Immature natural killer cell (primary cell): ENCODE measurements at regions not wholly inside any gene's neighbourhood (a gene's known extent, or its start where the extent isn't known, plus 50 kb on each side); places are given as distances from the start of the nearest gene placed in this dataset.

Experiments
- DNase-seq, 3 donors: peaks; one replicate each; pipeline ENCODE4 v3.0.0; 2022; ENCODE audit warnings: mixed read lengths in 1 of 3
- H3K27ac Mint-ChIP-seq, 6 donors: one replicate each; pipeline ENCODE4 v1.8.0; 2020; ENCODE audit warnings: mixed read lengths in 6 of 6, mild to moderate bottlenecking in 5 of 6, inconsistent platforms in 4 of 6, moderate library complexity in 3 of 6
- H3K27me3 Mint-ChIP-seq, 3 donors: one replicate each; pipeline ENCODE4 v1.8.0; 2020 to 2021; ENCODE audit warnings: low read depth in 3 of 3, mild to moderate bottlenecking in 3 of 3, mixed read lengths in 3 of 3, moderate library complexity in 3 of 3, inconsistent platforms in 1 of 3
- H3K36me3 Mint-ChIP-seq, 3 donors: one replicate each; pipeline ENCODE4 v1.8.0; 2020; ENCODE audit warnings: mixed read lengths in 3 of 3, inconsistent platforms in 2 of 3, mild to moderate bottlenecking in 2 of 3
- H3K4me1 Mint-ChIP-seq, 2 donors: one replicate each; pipeline ENCODE4 v1.8.0; 2020; ENCODE audit warnings: inconsistent platforms in 2 of 2, mild to moderate bottlenecking in 2 of 2, mixed read lengths in 2 of 2, moderate library complexity in 1 of 2
- H3K4me3 Mint-ChIP-seq, 5 donors: one replicate each; pipeline ENCODE4 v1.8.0; 2020; ENCODE audit warnings: mild to moderate bottlenecking in 5 of 5, mixed read lengths in 5 of 5, inconsistent platforms in 3 of 5, moderate library complexity in 3 of 5
- H3K9me3 Mint-ChIP-seq, 6 donors: one replicate each; pipeline ENCODE4 v1.8.0; 2020; ENCODE audit warnings: mild to moderate bottlenecking in 6 of 6, mixed read lengths in 6 of 6, inconsistent platforms in 4 of 6, moderate library complexity in 3 of 6

DNA sequence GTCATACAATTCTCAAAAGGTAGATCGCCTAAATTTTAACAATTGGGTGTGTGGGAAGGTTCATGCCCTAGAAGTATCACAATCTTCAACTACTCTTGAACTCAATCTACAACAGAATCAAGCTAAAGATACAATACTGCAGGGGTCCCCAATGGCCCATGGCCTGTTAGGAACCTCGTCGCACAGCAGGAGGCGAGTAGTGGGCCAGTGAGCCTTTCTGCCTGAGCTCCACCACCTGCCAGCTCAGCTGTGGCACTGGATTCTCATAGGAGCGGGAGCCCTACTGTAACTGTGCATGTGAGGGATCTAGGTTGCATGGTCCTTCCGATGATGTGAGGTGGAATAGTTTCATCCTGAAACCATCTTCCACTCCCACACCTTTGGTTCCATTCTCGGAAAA is 230.6 kb downstream of the KLF12 start:
- no peaks in the 10 kb centered on the region for H3K27me3 Mint-ChIP-seq
- peaks cover 26 to 53% of the 10 kb centered on the region in 2 donors for H3K4me1 Mint-ChIP-seq
- H3K9me3 Mint-ChIP-seq = no peaks in the 10 kb centered on the region
- no peaks in the 10 kb centered on the region for H3K36me3 Mint-ChIP-seq
- H3K27ac Mint-ChIP-seq = no peak overlapping the region
- no peak overlapping the region for H3K4me3 Mint-ChIP-seq
- no peak for DNase-seq

DNA sequence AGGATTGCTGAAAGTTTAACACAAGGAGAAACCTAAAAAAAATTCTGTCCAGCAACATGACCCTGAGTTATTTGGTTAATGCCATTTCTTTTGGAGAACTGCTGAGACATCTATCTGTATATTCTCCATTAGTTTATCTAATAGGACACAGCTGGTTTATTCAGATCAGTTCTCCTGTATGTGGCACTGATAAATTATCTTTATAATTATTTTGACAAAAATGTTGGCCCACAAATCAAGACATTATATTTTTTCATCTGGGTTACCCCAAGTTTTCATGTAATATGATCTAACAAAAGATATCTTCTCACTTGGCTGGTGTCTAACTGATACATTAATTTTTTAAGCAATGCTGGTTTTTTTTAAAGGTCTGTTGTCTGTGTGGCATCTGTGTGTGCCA is 231.4 kb downstream of the KLF12 start:
- Mint-ChIP-seq H3K27ac (peak overlapping the region in 2 of 6 donors; percentile 28 to 46), H3K4me3 (no peak overlapping the region), H3K4me1 (peaks cover 30 to 60% of the 10 kb centered on the region in 2 donors), H3K27me3 (no peaks in the 10 kb centered on the region), H3K36me3 (no peaks in the 10 kb centered on the region), H3K9me3 (no peaks in the 10 kb centered on the region)
- no peak for DNase-seq

DNA sequence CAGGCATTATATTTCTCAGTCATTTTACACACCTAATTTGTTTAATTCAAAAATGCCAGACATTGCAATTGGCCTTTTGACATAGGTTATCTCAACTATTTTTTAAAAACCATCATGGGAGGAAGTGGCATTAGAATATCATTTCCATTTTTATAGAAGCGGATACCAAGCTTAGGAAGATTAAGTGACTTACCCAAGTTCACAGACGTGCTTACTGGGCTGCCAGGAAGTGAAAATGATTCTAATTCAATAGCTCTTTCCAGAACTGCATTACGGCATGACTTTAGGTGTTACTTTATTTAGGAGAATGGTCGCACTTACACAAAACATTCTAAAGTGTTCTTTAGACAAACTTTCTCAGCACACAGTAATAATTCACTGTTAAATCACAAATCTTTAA is 231.9 kb downstream of the KLF12 start:
- Mint-ChIP-seq H3K27ac (peak overlapping the region in 2 of 6 donors; percentile 28 to 46), H3K27me3 (no peaks in the 10 kb centered on the region), H3K4me1 (peaks cover 33 to 65% of the 10 kb centered on the region in 2 donors), H3K36me3 (no peaks in the 10 kb centered on the region), H3K4me3 (no peak overlapping the region), H3K9me3 (no peaks in the 10 kb centered on the region)
- no peak for DNase-seq

DNA sequence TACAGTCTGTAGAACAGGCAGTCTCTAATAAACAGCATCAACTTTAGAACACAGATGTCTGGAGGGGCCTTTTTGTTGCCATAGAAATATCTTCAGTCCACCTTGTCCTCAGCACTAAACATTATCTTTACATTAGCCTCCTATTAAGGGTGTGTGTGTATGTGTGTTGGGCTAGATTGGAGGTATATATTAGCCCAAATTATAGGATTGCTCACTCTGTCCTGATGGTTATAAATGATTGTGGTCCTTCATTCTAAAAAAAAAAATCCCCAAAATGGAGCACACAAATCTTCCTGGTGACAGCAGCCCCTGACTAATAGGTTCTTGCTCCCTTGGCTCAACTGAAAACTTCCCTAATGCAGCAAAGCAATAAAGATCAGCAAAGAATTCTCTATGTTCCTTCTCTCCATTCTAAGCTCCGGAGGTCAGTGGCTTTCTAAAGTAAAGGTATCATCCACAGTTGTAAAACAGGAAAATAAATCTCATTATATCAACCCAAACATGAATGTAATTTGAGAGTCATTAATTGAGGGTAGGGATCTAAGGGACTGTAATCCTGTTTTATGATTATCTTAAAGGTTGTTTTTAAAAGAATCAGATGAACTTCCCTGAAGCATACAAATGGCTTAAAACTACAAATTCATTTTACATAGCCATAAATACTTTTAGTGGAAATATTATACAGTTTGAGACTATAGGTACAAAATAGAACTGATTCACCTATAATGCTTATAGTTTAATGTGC is 232.7 kb downstream of the KLF12 start:
- H3K4me3 Mint-ChIP-seq = no peak overlapping the region
- no peaks in the 10 kb centered on the region for H3K27me3 Mint-ChIP-seq
- no peaks in the 10 kb centered on the region for H3K9me3 Mint-ChIP-seq
- H3K4me1 Mint-ChIP-seq = peaks cover 33 to 73% of the 10 kb centered on the region in 2 donors
- peak overlapping the region in 2 of 6 donors; percentile 10 to 28 for H3K27ac Mint-ChIP-seq
- DNase-seq = no peak
- H3K36me3 Mint-ChIP-seq = no peaks in the 10 kb centered on the region

DNA sequence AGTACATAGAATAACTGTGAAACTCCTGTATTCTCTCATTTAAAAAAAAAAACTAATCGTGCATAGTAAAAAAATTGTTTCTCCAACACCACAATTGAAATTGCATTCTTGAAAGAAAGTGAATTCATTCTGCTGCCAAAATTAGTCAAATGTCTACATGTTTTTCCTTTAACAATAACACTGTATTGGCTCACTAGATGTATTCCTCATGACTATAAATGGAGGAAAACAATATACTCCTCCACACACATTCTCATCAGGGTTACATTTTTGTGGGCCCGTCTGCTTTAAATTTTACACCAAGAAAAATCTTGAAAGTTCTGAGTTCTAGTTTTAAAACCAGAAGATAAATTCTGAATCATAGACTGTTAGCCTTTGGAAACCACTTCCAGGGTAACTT is 233.6 kb downstream of the KLF12 start:
- H3K27me3 Mint-ChIP-seq = no peaks in the 10 kb centered on the region
- no peaks in the 10 kb centered on the region for H3K9me3 Mint-ChIP-seq
- no peak overlapping the region for H3K4me3 Mint-ChIP-seq
- DNase-seq = no peak
- H3K27ac Mint-ChIP-seq = no peak overlapping the region
- no peaks in the 10 kb centered on the region for H3K36me3 Mint-ChIP-seq
- peaks cover 33 to 76% of the 10 kb centered on the region in 2 donors for H3K4me1 Mint-ChIP-seq

DNA sequence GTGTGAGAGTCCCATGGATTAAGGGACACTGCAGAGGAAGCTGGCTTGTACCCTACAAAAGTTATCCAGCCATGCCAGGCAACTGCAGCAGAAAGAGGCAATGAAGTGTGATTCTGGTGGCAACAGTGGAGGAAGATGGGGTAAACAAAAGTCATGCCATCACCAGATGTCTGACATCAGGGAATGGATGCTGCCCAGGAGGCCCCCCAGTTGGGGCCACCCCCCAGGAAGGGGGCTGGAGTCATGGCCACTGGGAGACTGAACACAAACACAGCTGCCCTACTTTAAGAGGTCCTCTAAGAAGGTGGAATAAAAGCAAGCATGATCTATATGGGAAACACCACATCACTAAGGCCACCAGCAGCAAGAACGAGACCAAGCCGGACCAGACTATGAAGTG is 235.3 kb downstream of the KLF12 start:
- no peaks in the 10 kb centered on the region for H3K27me3 Mint-ChIP-seq
- no peaks in the 10 kb centered on the region for H3K36me3 Mint-ChIP-seq
- no peaks in the 10 kb centered on the region for H3K9me3 Mint-ChIP-seq
- no peak for DNase-seq
- peaks cover 37 to 90% of the 10 kb centered on the region in 2 donors for H3K4me1 Mint-ChIP-seq
- H3K27ac Mint-ChIP-seq = no peak overlapping the region
- no peak overlapping the region for H3K4me3 Mint-ChIP-seq

DNA sequence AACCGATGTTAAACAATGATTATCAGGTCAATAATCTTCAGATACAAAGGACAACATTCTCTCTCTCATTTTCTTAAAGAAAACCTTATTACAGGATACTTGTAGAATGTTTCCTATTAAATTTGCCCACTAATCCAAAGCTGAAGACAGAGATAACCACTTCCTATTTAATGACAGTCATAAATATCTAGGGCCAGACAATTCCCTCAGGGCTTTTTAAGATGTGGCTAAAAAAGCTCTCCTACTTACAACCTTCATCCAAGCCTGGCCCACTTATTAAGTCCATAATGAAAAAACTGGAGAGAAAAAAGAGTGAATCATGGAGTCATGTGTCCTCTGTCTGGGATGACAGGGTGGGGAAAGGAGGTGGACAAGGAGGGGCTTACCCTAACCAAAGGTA is 235.9 kb downstream of the KLF12 start:
- H3K4me3 Mint-ChIP-seq = no peak overlapping the region
- H3K9me3 Mint-ChIP-seq = no peaks in the 10 kb centered on the region

DNA sequence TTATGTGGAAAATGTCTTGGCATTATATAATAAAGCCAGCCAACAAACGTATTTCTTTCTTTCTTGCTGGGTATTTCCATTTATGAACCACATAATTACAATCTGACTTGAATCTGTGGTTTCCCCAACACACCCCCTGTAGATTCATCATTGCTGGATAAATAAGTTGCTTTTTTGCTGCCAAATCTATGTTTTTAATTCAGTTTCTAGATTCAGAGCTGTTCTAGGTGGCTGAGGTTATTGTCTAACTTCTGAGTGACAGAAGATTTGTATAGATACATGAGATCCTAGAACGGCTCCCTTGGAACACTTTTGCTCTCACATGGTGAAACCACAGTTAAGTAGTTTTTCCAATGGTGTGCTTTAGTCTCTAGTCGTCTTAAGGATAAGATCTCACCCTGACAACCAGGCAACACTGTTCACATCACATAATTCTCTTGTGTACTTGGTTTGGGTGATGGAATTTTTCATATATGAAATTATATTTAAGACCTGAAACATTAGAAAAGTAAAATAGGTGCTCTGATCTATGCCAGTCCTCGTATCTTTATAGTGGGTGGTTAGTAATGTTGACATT is 239.1 kb downstream of the KLF12 start:
- Mint-ChIP-seq H3K27me3 (no peaks in the 10 kb centered on the region), H3K36me3 (no peaks in the 10 kb centered on the region), H3K4me3 (no peak overlapping the region), H3K27ac (peak overlapping the region in 4 of 6 donors; percentile 6 to 39 (median 30)), H3K9me3 (no peaks in the 10 kb centered on the region), H3K4me1 (peaks cover 26 to 83% of the 10 kb centered on the region in 2 donors)
- no peak for DNase-seq

More for the DNA sequence above, 235.9 kb downstream of the KLF12 start:
- Mint-ChIP-seq H3K4me1 (peaks cover 34 to 90% of the 10 kb centered on the region in 2 donors), H3K36me3 (no peaks in the 10 kb centered on the region), H3K27me3 (no peaks in the 10 kb centered on the region), H3K27ac (peak overlapping the region in 2 of 6 donors; percentile 2 to 41)
- DNase-seq = no peak

DNA sequence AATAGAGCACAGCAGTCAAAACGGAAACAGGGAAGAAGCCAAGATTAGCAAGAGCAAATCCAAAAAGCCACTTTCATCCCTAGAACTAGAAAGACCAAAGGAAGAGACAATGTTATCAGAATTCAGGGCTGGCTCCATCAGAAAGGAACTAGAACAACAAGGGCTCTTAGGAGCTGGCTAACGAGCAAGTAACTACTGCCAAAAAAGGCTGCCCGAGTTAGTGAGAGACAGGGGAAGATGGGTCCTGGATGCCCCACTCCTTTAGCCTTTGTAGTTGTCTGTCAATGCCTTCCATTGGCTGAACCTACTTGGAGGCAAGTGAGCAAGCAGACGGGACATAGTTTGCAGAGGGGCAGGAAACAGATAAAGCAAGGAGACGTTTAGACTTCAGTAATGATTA is 240.4 kb downstream of the KLF12 start:
- H3K27me3 Mint-ChIP-seq = no peaks in the 10 kb centered on the region
- no peak for DNase-seq
- no peaks in the 10 kb centered on the region for H3K36me3 Mint-ChIP-seq
- no peaks in the 10 kb centered on the region for H3K9me3 Mint-ChIP-seq
- H3K4me1 Mint-ChIP-seq = peaks cover 23 to 73% of the 10 kb centered on the region in 2 donors
- H3K4me3 Mint-ChIP-seq = no peak overlapping the region
- H3K27ac Mint-ChIP-seq = no peak overlapping the region

DNA sequence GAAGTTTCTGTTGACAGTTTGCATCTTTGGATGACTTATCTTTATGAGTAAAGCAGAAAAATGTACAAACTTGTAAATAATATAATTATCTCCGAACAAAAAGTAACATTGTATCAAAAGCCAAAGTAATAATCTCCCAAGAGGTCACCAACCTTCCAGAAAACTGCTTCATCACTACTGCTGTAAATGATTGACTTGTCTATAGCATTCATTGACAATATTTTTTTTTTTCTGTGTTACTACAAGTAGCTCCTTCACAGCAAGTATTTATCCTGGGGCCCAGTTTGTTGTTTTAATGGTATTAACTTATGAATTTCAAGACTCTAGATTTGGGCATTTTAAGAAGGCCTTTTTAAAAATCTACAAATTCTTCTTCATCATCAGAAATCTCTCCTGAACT is 242.4 kb downstream of the KLF12 start:
- no peaks in the 10 kb centered on the region for H3K9me3 Mint-ChIP-seq
- DNase-seq = no peak
- peaks cover 0 to 1% (median 0%) of the 10 kb centered on the region in 3 donors for H3K27me3 Mint-ChIP-seq
- no peak overlapping the region for H3K4me3 Mint-ChIP-seq
- peaks cover 14 to 60% of the 10 kb centered on the region in 2 donors for H3K4me1 Mint-ChIP-seq
- H3K27ac Mint-ChIP-seq = no peak overlapping the region
- peaks cover 0 to 3% (median 0%) of the 10 kb centered on the region in 3 donors for H3K36me3 Mint-ChIP-seq

DNA sequence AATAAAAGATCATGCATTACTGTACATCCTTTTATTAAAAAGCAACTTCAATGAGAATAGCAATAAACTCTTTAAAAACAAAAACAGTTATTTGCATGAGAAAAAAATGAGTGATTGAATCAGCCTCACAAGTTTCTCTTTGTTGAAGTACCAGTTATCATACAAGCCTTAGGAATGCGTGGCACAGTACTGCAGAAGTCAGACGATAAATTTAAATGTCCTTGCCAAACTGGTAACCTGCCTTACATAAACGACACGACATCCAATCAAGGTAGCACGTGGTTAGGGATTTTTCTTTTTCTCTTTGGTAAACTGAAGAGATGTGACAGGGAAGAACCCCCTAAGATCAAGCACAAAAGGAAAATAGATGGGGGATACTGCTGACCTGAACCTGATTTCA is 251.0 kb downstream of the KLF12 start:
- DNase-seq = no peak
- peaks cover 2 to 3% (median 2%) of the 10 kb centered on the region in 3 donors for H3K27me3 Mint-ChIP-seq
- no peak overlapping the region for H3K4me3 Mint-ChIP-seq
- H3K4me1 Mint-ChIP-seq = peaks cover 24 to 61% of the 10 kb centered on the region in 2 donors
- no peaks in the 10 kb centered on the region for H3K9me3 Mint-ChIP-seq
- H3K36me3 Mint-ChIP-seq = peaks cover 18 to 30% (median 25%) of the 10 kb centered on the region in 3 donors
- H3K27ac Mint-ChIP-seq = no peak overlapping the region

DNA sequence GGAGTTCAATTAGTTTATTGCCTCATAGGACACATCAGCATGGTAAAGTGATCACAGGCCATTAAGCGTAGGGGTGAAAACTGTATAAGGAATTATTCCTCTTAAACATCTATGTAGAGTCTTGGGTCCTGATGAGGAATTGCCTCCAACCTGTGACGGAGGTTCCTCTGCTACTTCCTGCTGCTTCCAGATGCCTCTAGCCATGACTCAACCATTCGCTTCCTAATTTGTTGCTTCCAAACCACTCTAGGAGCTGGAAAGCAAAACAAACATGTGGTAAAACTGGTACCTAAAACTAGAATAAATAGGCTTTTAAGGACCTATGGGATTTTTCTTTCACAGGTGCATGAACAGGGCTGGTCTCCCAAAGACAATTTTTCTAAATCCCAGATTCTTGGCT is 253.8 kb downstream of the KLF12 start:
- Mint-ChIP-seq H3K36me3 (peaks cover 7 to 24% (median 19%) of the 10 kb centered on the region in 3 donors), H3K27ac (no peak overlapping the region), H3K27me3 (peaks cover 0 to 2% (median 2%) of the 10 kb centered on the region in 3 donors), H3K4me1 (peaks cover 29 to 68% of the 10 kb centered on the region in 2 donors), H3K9me3 (no peaks in the 10 kb centered on the region), H3K4me3 (no peak overlapping the region)
- DNase-seq = no peak

DNA sequence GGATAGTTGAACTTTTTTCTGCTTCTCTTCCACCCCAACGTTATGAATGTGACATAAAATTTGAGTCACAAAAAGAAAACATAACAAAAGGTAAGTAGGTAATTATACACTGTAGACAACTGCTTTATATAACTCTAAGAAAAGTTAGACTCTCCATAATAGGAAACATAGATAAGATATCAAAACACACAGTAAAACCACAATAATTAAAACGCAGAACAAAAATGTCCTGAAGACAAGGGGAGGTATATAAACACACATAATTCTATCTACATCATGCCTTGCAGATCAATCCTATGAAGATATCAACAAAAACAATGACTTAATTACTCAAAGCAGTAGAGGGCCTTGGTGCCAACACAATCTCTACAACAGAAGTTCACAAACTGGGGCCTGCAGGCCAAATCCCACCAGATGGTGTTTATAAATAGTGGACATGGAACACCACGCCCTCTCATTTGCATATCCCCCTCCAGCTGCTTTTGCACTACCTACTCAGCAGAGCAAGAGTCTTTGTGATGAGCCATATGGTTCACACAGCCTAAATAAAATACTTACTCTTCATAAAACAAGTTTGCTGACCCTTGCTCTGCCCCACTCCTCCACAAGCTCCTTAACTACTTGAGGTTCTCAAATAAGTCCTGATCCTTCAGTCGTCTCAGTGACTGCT is 254.7 kb downstream of the KLF12 start:
- H3K4me3 Mint-ChIP-seq = no peak overlapping the region
- DNase-seq = no peak
- H3K4me1 Mint-ChIP-seq = peaks cover 25 to 62% of the 10 kb centered on the region in 2 donors
- peak overlapping the region in 2 of 6 donors; percentile 29 to 48 for H3K27ac Mint-ChIP-seq
- H3K36me3 Mint-ChIP-seq = peaks cover 0 to 18% (median 12%) of the 10 kb centered on the region in 3 donors
- H3K9me3 Mint-ChIP-seq = no peaks in the 10 kb centered on the region
- H3K27me3 Mint-ChIP-seq = peaks cover 0 to 2% (median 2%) of the 10 kb centered on the region in 3 donors

DNA sequence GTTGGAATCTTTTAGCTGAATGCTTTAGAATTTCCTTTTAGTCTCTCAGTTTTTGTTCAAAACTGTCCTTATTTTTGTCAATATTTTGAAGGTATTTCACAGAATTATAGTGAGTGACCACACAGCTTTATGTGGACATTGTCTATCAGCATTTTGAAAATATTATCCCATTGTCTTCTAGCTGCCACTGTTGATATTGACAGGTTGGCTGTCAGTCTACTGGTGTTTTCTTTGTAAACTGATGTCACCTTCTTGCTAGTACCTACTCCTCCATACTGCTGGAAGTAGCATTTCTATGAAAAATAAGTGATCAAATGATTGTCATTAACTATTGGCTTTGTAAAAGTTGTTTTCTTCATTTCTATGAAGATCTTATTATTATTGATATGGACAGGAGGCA is 256.8 kb downstream of the KLF12 start:
- Mint-ChIP-seq H3K36me3 (peaks cover 0 to 18% (median 12%) of the 10 kb centered on the region in 3 donors), H3K9me3 (no peaks in the 10 kb centered on the region), H3K27ac (no peak overlapping the region), H3K4me3 (no peak overlapping the region), H3K4me1 (peaks cover 34 to 81% of the 10 kb centered on the region in 2 donors), H3K27me3 (peaks cover 0 to 2% (median 2%) of the 10 kb centered on the region in 3 donors)
- DNase-seq = no peak
